Trophoblast cell (in vitro differentiated cells and primary cell): ENCODE measurements at regions not wholly inside any gene's neighbourhood (a gene's known extent, or its start where the extent isn't known, plus 50 kb on each side); places are given as distances from the start of the nearest gene placed in this dataset.

ENCODE experiments used
- DNase-seq, 2 donors: peaks; one replicate each; pipeline ENCODE4 v3.0.0-alpha.2; 2016
- H2AFZ ChIP-seq: 2 replicates; pipeline ENCODE4 v1.6.1; 2013; ENCODE audit warnings: low read length, moderate library complexity, mild to moderate bottlenecking; ENCODE audit not compliant: insufficient read depth, poor library complexity
- H2AK5ac ChIP-seq: 2 replicates; pipeline ENCODE4 v1.6.1; 2013; ENCODE audit warnings: mild to moderate bottlenecking, low read length
- H2BK120ac ChIP-seq: 2 replicates; pipeline ENCODE4 v1.6.1; 2013; ENCODE audit warnings: low read length, mild to moderate bottlenecking, moderate library complexity; ENCODE audit not compliant: insufficient read depth, poor library complexity
- H2BK12ac ChIP-seq: 2 replicates; pipeline ENCODE4 v1.6.1; 2013; ENCODE audit warnings: mild to moderate bottlenecking, low read length, moderate library complexity
- H2BK5ac ChIP-seq: 2 replicates; pipeline ENCODE4 v1.6.1; 2013; ENCODE audit warnings: low read length, low read depth, moderate library complexity, mild to moderate bottlenecking; ENCODE audit not compliant: poor library complexity
- H3K14ac ChIP-seq: 2 replicates; pipeline ENCODE4 v1.6.1; 2013; ENCODE audit warnings: mild to moderate bottlenecking, low read length
- H3K18ac ChIP-seq: 2 replicates; pipeline ENCODE4 v1.6.1; 2013; ENCODE audit warnings: mild to moderate bottlenecking, low read length
- H3K23ac ChIP-seq: 2 replicates; pipeline ENCODE4 v1.6.1; 2013; ENCODE audit warnings: low read length
- H3K27ac ChIP-seq: 2 replicates; pipeline ENCODE4 v1.5.1; 2013; ENCODE audit warnings: low read depth, mild to moderate bottlenecking, inconsistent platforms, low read length, moderate library complexity
- H3K27me3 ChIP-seq: 2 replicates; pipeline ENCODE4 v1.6.1; 2013; ENCODE audit warnings: inconsistent platforms, mild to moderate bottlenecking, low read length, moderate library complexity; ENCODE audit not compliant: insufficient read depth
- H3K36me3 ChIP-seq, 2 experiments: 1 replicate in 1 of 2; 2 replicates in 1 of 2; pipeline ENCODE4 v1.6.1; 2013; ENCODE audit warnings: low read length in 2 of 2, mild to moderate bottlenecking in 2 of 2, moderate library complexity in 1 of 2; ENCODE audit not compliant: insufficient read depth in 2 of 2, control insufficient read depth in 1 of 2
- H3K4ac ChIP-seq: 2 replicates; pipeline ENCODE4 v1.6.1; 2013; ENCODE audit warnings: low read depth, mild to moderate bottlenecking, low read length, moderate library complexity
- H3K4me1 ChIP-seq, 2 experiments: 1 replicate in 1 of 2; 2 replicates in 1 of 2; pipeline ENCODE4 v1.6.1; 2013; ENCODE audit warnings: low read length in 2 of 2, mild to moderate bottlenecking in 2 of 2, moderate library complexity in 1 of 2; ENCODE audit not compliant: insufficient read depth in 2 of 2, control insufficient read depth in 1 of 2
- H3K4me2 ChIP-seq: 2 replicates; pipeline ENCODE4 v1.6.1; 2013; ENCODE audit warnings: inconsistent platforms, mild to moderate bottlenecking, low read length, moderate library complexity
- H3K4me3 ChIP-seq: 2 replicates; pipeline ENCODE4 v1.5.1; 2013; ENCODE audit warnings: mild to moderate bottlenecking, low read depth, low read length, inconsistent platforms
- H3K79me1 ChIP-seq: one replicate; pipeline ENCODE4 v1.6.1; 2013; ENCODE audit warnings: low read length
- H3K79me2 ChIP-seq: 2 replicates; pipeline ENCODE4 v1.6.1; 2013; ENCODE audit warnings: low read length, mild to moderate bottlenecking; ENCODE audit not compliant: control insufficient read depth, insufficient read depth, poor library complexity
- H3K9ac ChIP-seq: 2 replicates; pipeline ENCODE4 v1.6.1; 2013; ENCODE audit warnings: mild to moderate bottlenecking, low read length
- H3K9me3 ChIP-seq: 2 replicates; pipeline ENCODE4 v1.6.1; 2013; ENCODE audit warnings: low read depth, mild to moderate bottlenecking, control low read depth, inconsistent platforms, low read length; ENCODE audit not compliant: insufficient read depth
- H4K12ac ChIP-seq: 2 replicates; pipeline ENCODE4 v1.6.1; 2013; ENCODE audit warnings: low read depth, mild to moderate bottlenecking, low read length, moderate library complexity
- H4K8ac ChIP-seq: 2 replicates; pipeline ENCODE4 v1.6.1; 2013; ENCODE audit warnings: low read depth, mild to moderate bottlenecking, low read length, moderate library complexity
- H4K91ac ChIP-seq: one replicate; pipeline ENCODE4 v1.6.1; 2013; ENCODE audit warnings: low read depth, mild to moderate bottlenecking, low read length, moderate library complexity
- WGBS: extraction: QIAGEN DNeasy Blood & Tissue Kit; methylation state at CpG from one replicate; pipeline ENCODE4 v1.1.7; 2013; ENCODE audit warnings: missing lambda C conversion rate; ENCODE audit not compliant: insufficient read length, insufficient coverage; ENCODE audit errors: extremely low coverage; 5-methylcytosine and 5-hydroxymethylcytosine counted together

GRCh38 chr2:64232266-64232665 lies 88.0 kb upstream of the PELI1 start:
- Histone ChIP-seq H3K9ac (no peak overlapping the region), H3K14ac (no peak overlapping the region), H4K8ac (no peak overlapping the region), H3K27ac (no peak overlapping the region), H3K4me2 (no peak overlapping the region), H2BK12ac (no peak overlapping the region), H3K4ac (no peak overlapping the region), H3K18ac (no peak overlapping the region), H3K27me3 (no peaks in the 10 kb centered on the region), H2BK5ac (no peak overlapping the region), H3K36me3 (no peaks in the 10 kb centered on the region), H3K23ac (no peak overlapping the region), H3K4me3 (no peak overlapping the region), H4K12ac (no peak overlapping the region), H2AFZ (no peak overlapping the region), H4K91ac (no peak overlapping the region), H3K4me1 (peaks cover 2 to 4% of the 10 kb centered on the region in 2 experiments), H3K79me1 (peaks cover 5% of the 10 kb centered on the region), H3K9me3 (no peaks in the 10 kb centered on the region), H2AK5ac (no peak overlapping the region), H2BK120ac (no peak overlapping the region), H3K79me2 (no peaks in the 10 kb centered on the region)
- no CpG with 5 or more reads among the region's 2 CpGs for WGBS
- DNase-seq = peak; percentile 79 to 87

GRCh38 chr2:64233376-64233922 lies 89.2 kb upstream of the PELI1 start:
- H3K9me3 ChIP-seq = no peaks in the 10 kb centered on the region

GRCh38 chr2:64234150-64234549 lies 89.9 kb upstream of the PELI1 start:
- no peak overlapping the region for H3K9ac ChIP-seq
- H3K79me2 ChIP-seq = no peaks in the 10 kb centered on the region
- no peak overlapping the region for H4K12ac ChIP-seq
- H3K36me3 ChIP-seq = no peaks in the 10 kb centered on the region
- no CpG with 5 or more reads among the region's 5 CpGs for WGBS
- H2BK5ac ChIP-seq = no peak overlapping the region
- no peak overlapping the region for H3K23ac ChIP-seq
- H3K4ac ChIP-seq = no peak overlapping the region
- H2AFZ ChIP-seq = no peak overlapping the region
- no peaks in the 10 kb centered on the region for H3K27me3 ChIP-seq
- no peak overlapping the region for H3K4me3 ChIP-seq
- peaks cover 2% of the 10 kb centered on the region for H3K79me1 ChIP-seq
- H2BK12ac ChIP-seq = no peak overlapping the region
- H4K91ac ChIP-seq = no peak overlapping the region
- H2AK5ac ChIP-seq = no peak overlapping the region
- peaks cover 0 to 2% of the 10 kb centered on the region in 2 experiments for H3K4me1 ChIP-seq
- H3K4me2 ChIP-seq = no peak overlapping the region
- H3K18ac ChIP-seq = no peak overlapping the region
- no peak overlapping the region for H3K27ac ChIP-seq
- no peak overlapping the region for H3K14ac ChIP-seq
- H3K9me3 ChIP-seq = no peaks in the 10 kb centered on the region
- H4K8ac ChIP-seq = no peak overlapping the region
- no peak for DNase-seq
- H2BK120ac ChIP-seq = no peak overlapping the region

More at GRCh38 chr2:64233376-64233922, 89.2 kb upstream of the PELI1 start:
- Histone ChIP-seq H3K27ac (no peak overlapping the region), H2BK120ac (no peak overlapping the region), H3K23ac (no peak overlapping the region), H3K36me3 (no peaks in the 10 kb centered on the region), H4K91ac (no peak overlapping the region), H4K12ac (no peak overlapping the region), H2AK5ac (no peak overlapping the region), H3K79me1 (peaks cover 2% of the 10 kb centered on the region), H3K9ac (no peak overlapping the region), H3K79me2 (no peaks in the 10 kb centered on the region), H2BK12ac (no peak overlapping the region), H3K4me3 (no peak overlapping the region), H2BK5ac (no peak overlapping the region), H4K8ac (no peak overlapping the region), H2AFZ (no peak overlapping the region), H3K4me2 (no peak overlapping the region), H3K14ac (no peak overlapping the region), H3K27me3 (no peaks in the 10 kb centered on the region), H3K4ac (no peak overlapping the region), H3K4me1 (peaks cover 0 to 2% of the 10 kb centered on the region in 2 experiments), H3K18ac (no peak overlapping the region)
- DNase-seq = peak; percentile 18 to 72
- WGBS = no CpG with 5 or more reads among the region's 4 CpGs

- Histone ChIP-seq H3K79me2 (no peaks in the 10 kb centered on the region), H3K9me3 (no peaks in the 10 kb centered on the region), H3K4me2 (no peak overlapping the region), H4K12ac (no peak overlapping the region), H3K4me1 (peaks cover 0 to 2% of the 10 kb centered on the region in 2 experiments), H3K14ac (no peak overlapping the region), H4K91ac (no peak overlapping the region), H3K4ac (no peak overlapping the region), H3K27ac (no peak overlapping the region), H4K8ac (no peak overlapping the region), H3K23ac (no peak overlapping the region), H2AK5ac (no peak overlapping the region), H3K79me1 (peaks cover 2% of the 10 kb centered on the region), H3K36me3 (no peaks in the 10 kb centered on the region), H2AFZ (no peak overlapping the region), H3K27me3 (no peaks in the 10 kb centered on the region), H2BK120ac (no peak overlapping the region), H3K4me3 (no peak overlapping the region), H2BK5ac (no peak overlapping the region), H3K18ac (no peak overlapping the region), H3K9ac (no peak overlapping the region), H2BK12ac (no peak overlapping the region)
- DNase-seq = no peak
- WGBS = no CpG with 5 or more reads among the region's 3 CpGs
Measured at GRCh38 chr2:64234785-64235184, 90.6 kb upstream of the PELI1 start.
